SU-DHL-6 (cell line): ENCODE measurements at regions not wholly inside any gene's neighbourhood (a gene's known extent, or its start where the extent isn't known, plus 50 kb on each side); places are given as distances from the start of the nearest gene placed in this dataset.

Source experiments
- H2AFZ ChIP-seq: fragments of 200-600 bp; sonication (generic); 2 replicates; pipeline ENCODE4 v1.6.1; 2014; ENCODE audit warnings: low read depth, mild to moderate bottlenecking, moderate library complexity, mixed read lengths, antibody characterized with exemption, low read length; ENCODE audit not compliant: severe bottlenecking
- H3F3A ChIP-seq: fragments of 200-600 bp; shearing (Covaris generic); 2 replicates; pipeline ENCODE4 v1.6.0; 2016; ENCODE audit warnings: antibody characterized with exemption, mild to moderate bottlenecking; ENCODE audit not compliant: insufficient read depth
- H3K27ac ChIP-seq: fragments of 200-600 bp; sonication (generic); 2 replicates; pipeline ENCODE4 v1.5.1; 2016; ENCODE audit warnings: low read depth, mild to moderate bottlenecking, low read length, moderate library complexity, mixed read lengths
- H3K27me3 ChIP-seq: fragments of 200-600 bp; sonication (generic), shearing (Covaris generic); 2 replicates; pipeline ENCODE4 v1.6.0; 2014; ENCODE audit warnings: mild to moderate bottlenecking, low read length
- H3K36me3 ChIP-seq: fragments of 200-600 bp; sonication (generic); 2 replicates; pipeline ENCODE4 v1.6.1; 2014; ENCODE audit warnings: mild to moderate bottlenecking, low read length, mixed read lengths
- H3K4me2 ChIP-seq: fragments of 300-600, 200-600 bp; shearing (Covaris generic), sonication (generic); 2 replicates; pipeline ENCODE4 v1.6.0; 2014; ENCODE audit warnings: low read length, low read depth, mild to moderate bottlenecking; ENCODE audit not compliant: poor library complexity, severe bottlenecking
- H3K4me3 ChIP-seq: fragments of 200-600 bp; sonication (generic); 2 replicates; pipeline ENCODE4 v1.5.1; 2014; ENCODE audit warnings: antibody characterized with exemption, low read length, mild to moderate bottlenecking, mixed read lengths; ENCODE audit not compliant: insufficient read depth, poor library complexity, severe bottlenecking
- H3K79me2 ChIP-seq: fragments of 200-600 bp; sonication (generic); 2 replicates; pipeline ENCODE4 v1.6.1; 2014; ENCODE audit warnings: mild to moderate bottlenecking, low read length, moderate library complexity; ENCODE audit not compliant: insufficient read depth
- H3K9ac ChIP-seq: fragments of 200-600 bp; sonication (generic); 2 replicates; pipeline ENCODE4 v1.7.0; 2014; ENCODE audit warnings: mild to moderate bottlenecking, low read length
- H3K9me2 ChIP-seq: fragments of 200-600 bp; sonication (generic); replicated peaks from 2 replicates; pipeline ENCODE4 v1.6.1; 2014; ENCODE audit warnings: low read length; ENCODE audit not compliant: insufficient read depth
- H3K9me3 ChIP-seq: fragments of 200-600 bp; sonication (generic); 2 replicates; pipeline ENCODE4 v1.6.1; 2014; ENCODE audit warnings: low read length, mixed read lengths; ENCODE audit not compliant: insufficient read depth
- H4K20me1 ChIP-seq: fragments of 200-600 bp; sonication (generic); 2 replicates; pipeline ENCODE4 v1.6.1; 2014; ENCODE audit warnings: low read depth, mild to moderate bottlenecking, antibody characterized with exemption, low read length, moderate library complexity, mixed read lengths
- EZH2phosphoT487 ChIP-seq: fragments of 200-600 bp; sonication (generic), shearing (Covaris generic); conservative IDR thresholded peaks from 2 replicates; pipeline ENCODE4 v1.6.1; 2018; ENCODE audit warnings: mild to moderate bottlenecking, antibody characterized with exemption, low read length, moderate library complexity, mixed read lengths
- TF ChIP-seq, protein P1 (sequence below): fragments of 200-600 bp; sonication (generic); IDR thresholded peaks from one replicate; pipeline ENCODE4 v1.5.1; 2017; ENCODE audit warnings: antibody characterized with exemption, mild to moderate bottlenecking, low read length, moderate library complexity; ENCODE audit not compliant: insufficient read depth, poor library complexity, severe bottlenecking

DNA sequence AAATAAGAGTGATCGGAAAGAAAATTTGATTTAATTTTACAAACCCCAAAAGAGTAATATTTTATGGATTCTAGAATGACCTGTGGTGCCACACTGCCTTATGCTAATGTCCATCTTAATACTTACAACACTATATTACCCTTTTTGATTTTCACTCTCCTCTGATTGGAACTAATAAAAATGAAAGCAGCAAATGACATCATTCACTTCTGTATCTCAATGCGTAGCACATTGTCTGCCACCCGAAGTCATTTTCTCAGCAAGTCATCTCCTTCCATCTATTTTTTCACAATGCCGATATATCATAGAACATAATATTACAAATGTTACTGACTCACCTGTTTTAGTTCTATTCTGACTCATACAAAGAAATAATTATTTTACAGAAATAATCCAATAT is 127.5 kb upstream of the PCLO start:
- no peaks in the 10 kb centered on the region for H3K9me2 ChIP-seq
- H4K20me1 ChIP-seq = no peaks in the 10 kb centered on the region
- no peaks in the 10 kb centered on the region for H3K79me2 ChIP-seq
- H2AFZ ChIP-seq = no peak overlapping the region
- TF ChIP-seq EZH2phosphoT487 = no peak
- TF ChIP-seq, protein P1, sequence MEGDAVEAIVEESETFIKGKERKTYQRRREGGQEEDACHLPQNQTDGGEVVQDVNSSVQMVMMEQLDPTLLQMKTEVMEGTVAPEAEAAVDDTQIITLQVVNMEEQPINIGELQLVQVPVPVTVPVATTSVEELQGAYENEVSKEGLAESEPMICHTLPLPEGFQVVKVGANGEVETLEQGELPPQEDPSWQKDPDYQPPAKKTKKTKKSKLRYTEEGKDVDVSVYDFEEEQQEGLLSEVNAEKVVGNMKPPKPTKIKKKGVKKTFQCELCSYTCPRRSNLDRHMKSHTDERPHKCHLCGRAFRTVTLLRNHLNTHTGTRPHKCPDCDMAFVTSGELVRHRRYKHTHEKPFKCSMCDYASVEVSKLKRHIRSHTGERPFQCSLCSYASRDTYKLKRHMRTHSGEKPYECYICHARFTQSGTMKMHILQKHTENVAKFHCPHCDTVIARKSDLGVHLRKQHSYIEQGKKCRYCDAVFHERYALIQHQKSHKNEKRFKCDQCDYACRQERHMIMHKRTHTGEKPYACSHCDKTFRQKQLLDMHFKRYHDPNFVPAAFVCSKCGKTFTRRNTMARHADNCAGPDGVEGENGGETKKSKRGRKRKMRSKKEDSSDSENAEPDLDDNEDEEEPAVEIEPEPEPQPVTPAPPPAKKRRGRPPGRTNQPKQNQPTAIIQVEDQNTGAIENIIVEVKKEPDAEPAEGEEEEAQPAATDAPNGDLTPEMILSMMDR = no peak
- H3K27me3 ChIP-seq = no peaks in the 10 kb centered on the region
- no peaks in the 10 kb centered on the region for H3F3A ChIP-seq
- H3K9ac ChIP-seq = no peak overlapping the region
- H3K27ac ChIP-seq = no peak overlapping the region
- no peaks in the 10 kb centered on the region for H3K9me3 ChIP-seq
- no peak overlapping the region for H3K4me2 ChIP-seq
- no peaks in the 10 kb centered on the region for H3K36me3 ChIP-seq
- no peak overlapping the region for H3K4me3 ChIP-seq

DNA sequence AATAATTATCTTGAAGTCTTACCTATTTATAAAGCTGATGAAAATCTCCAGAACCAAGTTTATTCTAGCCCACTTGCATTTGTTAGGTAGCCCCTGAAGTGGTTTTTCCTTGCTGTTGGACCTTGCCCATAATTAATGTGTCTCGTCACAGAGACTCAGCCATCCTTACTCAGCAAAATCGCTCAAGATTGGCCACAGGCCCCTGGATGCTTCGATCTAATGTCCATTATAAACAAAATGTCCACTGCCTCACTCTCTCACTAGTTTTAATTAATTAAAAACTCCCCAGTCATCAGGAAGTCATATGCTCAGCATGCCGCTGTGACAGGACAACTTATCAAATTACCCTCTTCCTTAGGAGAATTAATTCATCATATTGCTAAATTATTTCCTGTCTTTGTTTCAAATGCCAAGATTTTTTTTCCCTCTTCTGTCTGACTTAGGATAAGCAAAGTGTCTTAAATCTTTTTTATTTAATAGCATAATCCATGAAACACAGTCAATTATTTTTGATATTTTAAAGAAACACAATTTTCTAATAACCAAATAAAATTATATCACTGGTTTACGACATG is 126.8 kb upstream of the PCLO start:
- Histone ChIP-seq H4K20me1 (no peaks in the 10 kb centered on the region), H3K9ac (no peak overlapping the region), H3K9me3 (no peaks in the 10 kb centered on the region), H3K9me2 (no peaks in the 10 kb centered on the region), H3K27ac (no peak overlapping the region), H3K79me2 (no peaks in the 10 kb centered on the region), H3K4me3 (no peak overlapping the region), H3K36me3 (no peaks in the 10 kb centered on the region), H3K4me2 (no peak overlapping the region), H2AFZ (no peak overlapping the region), H3F3A (no peaks in the 10 kb centered on the region), H3K27me3 (no peaks in the 10 kb centered on the region)
- TF ChIP-seq, protein P1 = no peak
- no peak for TF ChIP-seq EZH2phosphoT487

DNA sequence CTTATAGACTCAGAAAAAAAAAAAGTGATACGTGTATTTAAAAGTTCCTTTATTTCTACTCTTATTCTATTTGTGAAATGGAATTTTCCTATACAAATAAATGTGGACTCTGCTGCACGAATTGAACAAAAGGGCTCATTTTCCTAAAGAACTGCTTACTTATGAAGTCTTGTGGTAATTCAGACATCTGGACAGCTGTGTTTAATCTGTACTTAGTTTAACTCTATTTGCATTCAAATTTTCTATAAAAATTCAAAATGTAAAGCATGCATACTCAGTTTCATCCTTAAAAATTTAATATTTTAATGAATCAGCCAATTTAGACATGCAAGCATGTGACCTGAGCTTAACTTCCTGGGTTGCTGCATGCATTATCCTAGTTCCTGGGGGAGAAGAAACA is 118.0 kb upstream of the PCLO start:
- Histone ChIP-seq H3K27ac (no peak overlapping the region), H3K27me3 (no peaks in the 10 kb centered on the region), H3K9me3 (no peaks in the 10 kb centered on the region), H3K4me2 (no peak overlapping the region), H3K9ac (no peak overlapping the region), H3K4me3 (no peak overlapping the region), H3K79me2 (no peaks in the 10 kb centered on the region), H3K9me2 (no peaks in the 10 kb centered on the region), H2AFZ (no peak overlapping the region), H4K20me1 (no peaks in the 10 kb centered on the region), H3F3A (no peaks in the 10 kb centered on the region), H3K36me3 (no peaks in the 10 kb centered on the region)
- TF ChIP-seq, protein P1 = no peak
- no peak for TF ChIP-seq EZH2phosphoT487
